ENCODE measurements at regions not wholly inside any gene's neighbourhood (a gene's known extent, or its start where the extent isn't known, plus 50 kb on each side); places are given as distances from the start of the nearest gene placed in this dataset.
"Not testable (repeated sequence)": the region's sequence is repeated elsewhere in the genome, so short reads cannot be mapped to it uniquely, and the experiment has no call there.

DNA sequence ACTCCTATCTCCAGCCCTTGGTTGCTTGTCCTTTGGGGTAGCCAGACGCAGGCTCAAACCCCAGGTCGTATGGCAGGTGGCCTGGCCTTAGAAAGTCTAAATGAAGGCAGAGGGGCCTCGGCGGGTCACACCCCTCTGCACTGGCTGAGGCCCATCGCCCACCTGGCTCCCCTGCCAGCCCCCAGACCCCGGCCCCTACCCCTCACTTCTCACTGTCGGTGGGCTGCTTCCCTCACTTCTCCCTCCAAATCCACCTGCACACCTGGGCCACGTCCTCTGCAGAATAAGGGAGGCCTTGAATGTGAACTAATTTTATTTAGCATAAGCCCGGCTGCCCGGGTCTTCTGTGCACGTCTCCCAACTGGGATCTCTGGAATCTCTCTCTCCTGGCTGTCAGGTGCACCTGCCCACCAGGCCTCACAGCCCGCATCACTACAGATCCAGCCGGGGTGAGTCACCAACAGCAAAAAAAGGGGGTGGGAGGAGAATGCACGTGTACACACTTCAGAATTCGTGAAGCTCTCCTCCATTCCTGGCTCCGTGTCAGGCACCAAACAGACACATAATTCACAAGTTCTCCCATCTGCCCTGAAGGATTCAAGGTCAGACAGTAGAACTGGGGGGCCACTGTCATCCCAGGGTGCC, 107.5 kb upstream of the SIM2 start:
- no peak for DNase-seq (ENCODE audit: low read depth, low spot score)

GRCh38 chr21:36596174-36596573, 102.7 kb upstream of the SIM2 start:
- DNase-seq (ENCODE audit: low read depth, low spot score): no peak

- DNase-seq (ENCODE audit: low read depth, low spot score): no peak
These were observed 97.6 kb upstream of the SIM2 start for GRCh38 chr21:36601362-36601761.

GRCh38 chr21:36602735-36603134, 96.2 kb upstream of the SIM2 start:
- DNase-seq (ENCODE audit: low read depth, low spot score): no peak

DNA sequence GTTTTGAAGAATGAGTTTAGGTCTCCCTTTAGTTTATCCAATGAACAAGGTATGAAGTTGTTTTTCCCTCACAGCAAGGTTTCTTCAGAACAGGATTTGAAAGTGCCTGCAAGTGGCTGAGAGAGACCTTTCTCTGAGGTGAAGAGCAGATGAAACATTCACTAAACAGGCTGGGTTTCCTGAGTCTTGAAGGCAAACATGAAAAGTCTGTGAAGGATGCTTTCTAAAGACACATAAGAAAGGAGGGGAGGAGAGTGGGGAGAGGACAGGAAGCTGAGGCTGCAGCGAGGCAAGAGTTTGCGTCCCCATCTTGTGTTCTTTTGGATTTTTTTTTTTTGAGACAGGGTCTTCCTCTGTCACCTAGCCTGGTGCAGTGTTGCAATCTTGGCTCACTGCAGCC, 95.7 kb upstream of the SIM2 start:
- DNase-seq (ENCODE audit: low read depth, low spot score): no peak

DNA sequence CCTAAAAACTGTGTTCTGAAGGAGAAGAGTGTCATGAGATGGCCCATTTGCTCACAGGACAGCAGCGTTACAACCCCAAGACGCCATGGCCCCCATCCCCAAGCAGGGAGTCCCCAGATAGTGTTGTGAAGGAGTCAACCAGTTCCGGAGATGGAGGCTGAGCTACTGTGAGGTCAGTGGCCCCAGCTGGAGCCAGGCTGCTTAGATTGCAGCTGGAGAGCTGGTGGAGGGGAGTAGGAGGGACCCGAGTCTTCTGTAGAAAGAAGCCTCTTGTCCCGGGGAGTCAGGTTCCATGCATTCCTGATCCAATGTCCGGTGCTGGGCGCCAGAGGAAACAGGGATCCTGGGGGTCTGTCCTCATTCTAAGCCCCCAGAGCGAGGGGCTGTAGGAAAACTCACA, 93.5 kb upstream of the SIM2 start:
- DNase-seq (ENCODE audit: low read depth, low spot score): no peak

DNA sequence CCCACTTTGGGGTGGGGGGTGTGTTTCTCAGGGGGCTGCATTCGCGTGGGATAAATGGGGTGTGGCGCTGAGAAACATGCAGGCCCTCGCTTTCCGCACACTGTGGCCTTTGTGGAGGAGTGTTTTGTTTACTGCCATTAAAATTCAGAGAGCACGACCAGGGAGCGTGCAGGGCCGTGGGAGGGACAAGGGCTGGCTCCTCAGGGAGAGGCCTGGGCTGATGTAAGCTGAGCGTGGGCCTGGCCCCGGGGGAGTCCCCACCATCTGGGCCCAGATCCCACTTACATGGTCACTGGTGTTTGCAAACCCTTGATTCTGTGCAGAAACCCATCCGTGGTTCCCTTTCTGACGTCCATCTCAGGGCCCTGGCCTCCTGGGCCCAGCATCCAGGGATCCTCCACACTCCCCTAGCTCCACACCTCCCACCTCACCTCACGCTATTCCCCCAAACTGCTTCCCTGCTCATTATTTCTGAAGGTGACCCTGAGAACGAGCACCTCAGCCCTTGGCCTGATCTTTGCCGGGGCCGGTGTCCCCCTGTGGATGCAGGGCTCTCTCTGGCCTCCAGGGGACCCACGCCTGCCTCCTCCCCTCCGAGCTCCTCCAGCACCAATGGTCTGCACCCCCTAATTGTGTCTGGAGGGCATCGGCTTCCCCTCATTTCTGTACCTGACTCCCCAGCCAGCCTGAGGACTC, 92.5 kb upstream of the SIM2 start:
- DNase-seq (ENCODE audit: low read depth, low spot score): no peak

GRCh38 chr21:36606983-36607325, 92.0 kb upstream of the SIM2 start:
- DNase-seq (ENCODE audit: low read depth, low spot score): no peak

- DNase-seq (ENCODE audit: low read depth, low spot score): no peak
These were observed 90.6 kb upstream of the SIM2 start for GRCh38 chr21:36608041-36608896.

GRCh38 chr21:36608897-36609225, 90.1 kb upstream of the SIM2 start:
- DNase-seq (ENCODE audit: low read depth, low spot score): no peak

- no peak for DNase-seq (ENCODE audit: low read depth, low spot score)
These were observed 89.3 kb upstream of the SIM2 start for GRCh38 chr21:36609654-36610053.

- peak; percentile 43 for DNase-seq (ENCODE audit: low read depth, low spot score)
These were observed 88.7 kb upstream of the SIM2 start for GRCh38 chr21:36610201-36610600.

DNA sequence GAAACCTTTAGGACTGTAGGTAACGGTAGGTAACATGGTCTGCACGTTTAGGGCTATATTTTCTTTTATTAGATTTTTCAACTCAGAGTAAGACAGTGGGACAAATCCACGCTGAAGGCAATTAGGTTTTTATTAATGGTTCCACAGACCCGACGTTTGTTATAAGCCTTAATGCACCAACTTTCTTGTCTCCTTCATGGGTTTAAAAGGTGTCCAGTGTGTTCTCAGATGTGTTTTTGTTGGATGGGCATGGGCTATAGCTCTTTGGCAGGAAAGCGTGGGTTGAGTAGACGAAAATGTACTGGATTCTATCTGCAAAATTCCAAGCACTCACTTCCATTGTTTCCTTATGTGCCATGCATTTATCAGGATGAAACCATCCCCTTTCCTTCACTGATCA, 88.0 kb upstream of the SIM2 start:
- DNase-seq (ENCODE audit: low read depth, low spot score): no peak

- DNase-seq (ENCODE audit: low read depth, low spot score): no peak
These were observed 87.5 kb upstream of the SIM2 start for GRCh38 chr21:36611379-36611778.

DNA sequence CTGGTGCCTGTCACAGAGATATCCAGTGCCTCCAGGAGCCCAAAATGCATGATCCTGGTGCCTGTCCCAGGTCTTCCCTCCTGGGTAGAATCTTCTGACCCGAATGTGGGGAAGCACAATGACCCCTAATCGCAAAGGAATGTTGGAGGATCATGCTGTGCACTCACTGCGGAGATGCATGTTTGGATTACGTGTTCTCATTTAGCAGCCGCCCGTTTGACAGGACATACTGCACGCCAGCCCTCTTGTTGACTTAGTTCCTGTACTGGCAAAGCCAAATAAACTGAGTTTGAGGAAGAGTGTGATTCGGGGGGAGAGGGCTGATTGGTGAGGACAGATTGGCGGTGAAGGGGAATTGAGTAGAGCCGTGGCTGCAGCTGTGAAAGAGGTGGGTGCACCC, 85.9 kb upstream of the SIM2 start:
- DNase-seq (ENCODE audit: low read depth, low spot score): peak; percentile 93

DNA sequence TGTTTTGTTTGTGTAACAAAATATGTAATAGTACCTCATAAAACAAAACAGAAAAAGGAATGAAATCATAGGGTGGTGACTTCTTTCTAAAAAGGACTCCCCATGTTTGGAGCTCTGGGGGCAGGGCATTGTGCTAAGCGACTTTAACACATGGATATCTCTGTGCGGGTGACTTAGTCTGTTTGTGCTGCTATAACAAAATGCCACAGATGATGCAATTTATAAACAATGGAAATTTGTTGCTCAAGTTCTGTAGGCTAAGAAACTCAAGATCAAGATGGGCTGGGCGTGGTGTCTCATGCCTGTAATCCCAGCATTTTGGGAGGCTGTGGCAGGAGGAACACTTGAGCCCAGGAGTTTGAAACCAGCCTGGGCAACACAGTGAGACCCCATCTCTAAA, 85.4 kb upstream of the SIM2 start:
- DNase-seq (ENCODE audit: low read depth, low spot score): no peak

GRCh38 chr21:36615274-36615964, 83.5 kb upstream of the SIM2 start:
- no peak for DNase-seq (ENCODE audit: low read depth, low spot score)

GRCh38 chr21:36616773-36617172, 82.1 kb upstream of the SIM2 start:
- DNase-seq (ENCODE audit: low read depth, low spot score): not testable (repeated sequence)

DNA sequence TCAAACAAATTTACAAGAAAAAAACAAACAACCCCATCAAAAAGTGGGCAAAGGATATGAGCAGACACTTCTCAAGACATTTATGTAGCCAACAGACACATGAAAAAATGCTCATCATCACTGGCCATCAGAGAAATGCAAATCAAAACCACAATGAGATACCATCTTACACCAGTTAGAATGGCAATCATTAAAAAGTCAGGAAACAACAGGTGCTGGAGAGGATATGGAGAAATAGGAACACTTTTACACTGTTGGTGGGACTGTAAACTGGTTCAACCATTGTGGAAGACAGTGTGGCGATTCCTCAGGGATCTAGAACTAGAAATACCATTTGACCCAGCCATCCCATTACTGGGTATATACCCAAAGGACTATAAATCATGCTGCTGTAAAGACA, 77.1 kb upstream of the SIM2 start:
- DNase-seq (ENCODE audit: low read depth, low spot score): not testable (repeated sequence)

- no peak for DNase-seq (ENCODE audit: low read depth, low spot score)
These were observed 74.8 kb upstream of the SIM2 start for GRCh38 chr21:36624105-36624504.

- DNase-seq (ENCODE audit: low read depth, low spot score): no peak
These were observed 72.1 kb upstream of the SIM2 start for GRCh38 chr21:36626791-36627190.

- no peak for DNase-seq (ENCODE audit: low read depth, low spot score)
These were observed 71.7 kb upstream of the SIM2 start for GRCh38 chr21:36627242-36627641.

All from brain pericyte (primary cell).